HT1080 (cell line): ENCODE measurements at regions not wholly inside any gene's neighbourhood (a gene's known extent, or its start where the extent isn't known, plus 50 kb on each side); places are given as distances from the start of the nearest gene placed in this dataset.

Experiments
- DNase-seq: peaks from one replicate; pipeline ENCODE4 v3.0.0-alpha.2; 2015; ENCODE audit warnings: low read depth

- DNase-seq: no peak
These were observed 401.3 kb downstream of the ENC1 start for GRCh38 chr5:74239261-74239660.

DNA sequence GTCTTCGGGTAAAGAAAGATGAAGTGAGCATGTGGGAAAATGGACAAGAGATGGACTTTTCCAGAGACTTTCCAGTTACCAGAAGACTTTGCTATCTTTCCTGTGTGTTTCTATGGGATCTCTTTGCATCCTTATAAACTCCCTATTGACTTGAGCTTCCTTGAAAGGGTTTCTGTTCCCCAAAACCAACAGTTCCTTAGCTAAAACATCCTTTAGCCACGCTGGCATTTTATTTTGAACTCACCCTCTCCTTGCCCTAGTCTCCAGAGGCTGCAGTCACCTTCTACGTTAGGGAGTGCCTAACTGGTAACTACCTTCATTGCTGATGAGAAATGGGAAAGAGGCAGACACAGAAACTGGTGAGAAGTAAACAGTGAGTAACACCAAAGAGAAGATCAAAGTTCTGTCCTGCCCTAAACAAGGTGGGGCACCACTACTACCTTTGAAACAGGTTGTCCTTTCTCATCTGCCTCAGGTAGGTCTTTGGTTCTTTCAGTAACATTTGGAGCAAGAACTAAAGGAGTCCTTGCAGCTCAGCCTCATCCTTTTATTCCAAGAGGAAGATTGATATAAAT lies 402.9 kb downstream of the ENC1 start:
- no peak for DNase-seq

DNA sequence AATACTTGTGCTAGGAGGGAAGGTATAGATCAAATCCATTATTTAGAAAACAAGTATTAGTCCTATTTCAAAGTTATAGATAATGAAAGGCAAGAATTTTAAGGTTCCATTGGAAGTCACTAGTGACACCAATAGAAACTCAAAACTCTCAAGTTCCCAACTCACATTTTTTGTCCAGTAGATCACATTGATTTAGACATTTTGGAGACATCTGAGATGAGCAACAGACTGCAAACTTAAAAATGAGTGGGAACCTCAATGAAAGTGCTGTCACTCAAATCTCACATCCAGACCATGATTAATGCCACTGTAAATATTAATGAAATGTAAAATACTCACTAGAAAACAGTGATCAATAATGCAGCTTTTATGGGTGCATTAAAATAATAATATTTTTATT lies 405.0 kb downstream of the ENC1 start:
- no peak for DNase-seq

- DNase-seq: peak; percentile 77
These were observed 407.0 kb downstream of the ENC1 start for GRCh38 chr5:74233571-74233970.

GRCh38 chr5:74233091-74233490 lies 407.4 kb downstream of the ENC1 start:
- DNase-seq: no peak

DNA sequence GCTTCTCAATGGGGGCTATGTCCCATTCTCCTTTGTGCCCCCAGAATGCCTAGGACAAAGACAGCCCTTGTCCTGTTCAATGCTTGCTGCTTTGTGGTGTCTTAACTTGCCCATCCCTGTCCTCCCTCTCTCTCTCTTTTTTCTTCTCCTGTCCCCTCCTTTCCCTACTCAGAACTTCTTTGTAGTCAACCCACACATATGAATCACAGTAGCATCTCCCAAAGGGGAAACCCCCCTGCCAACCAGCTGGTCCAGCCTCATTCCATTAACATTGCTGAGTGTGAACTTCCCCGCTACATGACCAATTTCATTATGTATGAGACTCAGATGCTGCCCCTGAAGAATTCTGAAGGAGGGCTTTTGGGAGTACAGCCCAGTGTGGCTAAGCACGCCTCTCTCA lies 408.3 kb downstream of the ENC1 start:
- DNase-seq: peak; percentile 83

DNA sequence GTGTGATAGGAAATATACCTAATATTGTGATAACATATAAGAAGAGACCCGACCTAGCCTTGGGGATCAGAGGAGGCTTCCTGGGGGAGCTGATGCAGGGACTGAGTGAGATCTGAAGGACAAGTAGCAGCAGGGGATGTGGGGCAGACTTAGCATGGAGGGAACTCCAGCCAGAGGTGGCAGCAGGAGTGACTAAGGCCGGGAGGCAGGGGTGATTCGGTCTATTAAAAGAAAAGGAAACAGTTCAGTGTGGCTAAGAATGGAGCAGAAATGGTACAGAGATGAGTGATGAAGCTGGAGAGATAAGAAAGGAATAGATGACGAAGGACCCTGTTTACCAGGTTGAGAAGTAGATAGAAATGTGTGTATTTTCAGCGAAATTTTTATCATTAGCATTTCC lies 408.8 kb downstream of the ENC1 start:
- peak; percentile 60 for DNase-seq

- DNase-seq: no peak
These were observed 413.6 kb downstream of the ENC1 start for GRCh38 chr5:74226716-74227485.

GRCh38 chr5:74225587-74225986 lies 414.9 kb downstream of the ENC1 start:
- no peak for DNase-seq

GRCh38 chr5:74224331-74224730 lies 416.2 kb downstream of the ENC1 start:
- no peak for DNase-seq

DNA sequence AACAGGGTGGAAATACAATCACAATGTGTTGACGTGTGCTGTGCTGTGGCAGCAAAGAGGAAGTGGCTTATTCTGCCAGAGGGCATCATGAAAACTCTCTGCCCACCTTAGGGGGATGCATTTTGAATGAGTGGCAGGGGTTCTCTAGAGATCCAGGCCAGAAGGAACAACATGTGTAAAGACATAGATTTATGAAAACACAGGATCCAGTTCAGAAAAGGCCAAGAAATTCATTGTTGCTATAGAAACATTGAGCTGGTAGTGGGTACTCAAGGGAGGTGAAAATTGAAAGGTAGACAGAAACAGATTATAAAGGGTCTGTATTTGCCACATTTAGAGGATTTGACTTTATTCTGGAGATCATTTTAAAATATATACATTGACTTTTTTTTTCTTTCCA lies 417.7 kb downstream of the ENC1 start:
- no peak for DNase-seq

DNA sequence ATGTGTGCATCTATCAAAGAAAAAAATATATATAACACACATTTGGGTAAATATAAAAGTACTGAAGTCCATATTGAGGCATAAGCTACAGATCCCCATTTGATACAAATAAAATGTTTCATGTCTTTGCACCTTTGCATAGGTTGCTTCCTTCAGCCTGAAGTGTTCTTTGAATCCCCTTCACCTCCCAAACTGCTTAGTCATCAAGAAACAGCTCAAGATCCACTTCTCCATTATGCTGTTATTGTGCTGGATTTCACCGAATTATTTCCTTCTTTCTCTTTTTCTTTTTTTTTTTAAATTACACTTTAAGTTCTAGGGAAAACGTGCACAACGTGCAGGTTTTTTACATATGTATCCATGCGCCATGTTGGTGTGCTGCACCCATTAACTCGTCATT lies 419.1 kb downstream of the ENC1 start:
- DNase-seq: no peak

DNA sequence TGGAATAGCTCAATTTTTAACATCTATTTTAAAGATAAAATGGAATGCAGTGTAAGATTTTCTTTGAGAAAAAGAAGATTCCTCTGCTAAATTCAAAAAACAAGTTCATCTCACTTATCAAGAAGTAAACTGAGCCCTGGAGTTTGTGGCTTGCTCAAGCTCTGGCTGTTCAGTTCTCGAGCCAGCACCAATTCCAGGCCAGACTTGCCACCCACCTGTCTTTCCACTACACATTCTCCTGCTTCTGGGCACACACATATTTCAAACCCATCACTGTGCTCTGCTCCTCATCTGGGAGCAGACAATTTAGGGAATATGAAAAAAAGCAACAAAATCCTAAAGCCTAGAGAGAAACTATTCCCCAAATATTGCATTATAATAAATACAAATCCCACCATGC lies 424.5 kb downstream of the ENC1 start:
- no peak for DNase-seq

- DNase-seq: peak; percentile 55
These were observed 428.2 kb downstream of the ENC1 start for GRCh38 chr5:74212336-74212735.

DNA sequence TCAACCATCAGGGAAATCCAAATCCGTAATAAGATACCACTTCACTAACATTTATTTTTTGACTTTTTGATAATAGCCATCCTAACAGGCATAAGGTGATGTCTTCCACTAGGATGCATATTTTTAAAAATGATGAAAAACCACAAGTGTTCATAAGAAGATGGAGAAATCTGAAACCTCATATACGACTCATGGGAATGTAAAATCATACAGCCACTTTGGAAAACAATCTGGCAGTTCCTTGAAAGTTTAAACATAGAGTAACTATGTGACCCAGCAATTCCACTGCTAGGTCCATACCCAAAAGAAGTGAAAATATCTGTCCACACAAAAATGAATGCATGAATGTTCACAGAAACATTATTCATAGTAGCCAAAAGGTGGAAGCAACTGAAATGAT lies 431.0 kb downstream of the ENC1 start:
- peak; percentile 34 for DNase-seq

DNA sequence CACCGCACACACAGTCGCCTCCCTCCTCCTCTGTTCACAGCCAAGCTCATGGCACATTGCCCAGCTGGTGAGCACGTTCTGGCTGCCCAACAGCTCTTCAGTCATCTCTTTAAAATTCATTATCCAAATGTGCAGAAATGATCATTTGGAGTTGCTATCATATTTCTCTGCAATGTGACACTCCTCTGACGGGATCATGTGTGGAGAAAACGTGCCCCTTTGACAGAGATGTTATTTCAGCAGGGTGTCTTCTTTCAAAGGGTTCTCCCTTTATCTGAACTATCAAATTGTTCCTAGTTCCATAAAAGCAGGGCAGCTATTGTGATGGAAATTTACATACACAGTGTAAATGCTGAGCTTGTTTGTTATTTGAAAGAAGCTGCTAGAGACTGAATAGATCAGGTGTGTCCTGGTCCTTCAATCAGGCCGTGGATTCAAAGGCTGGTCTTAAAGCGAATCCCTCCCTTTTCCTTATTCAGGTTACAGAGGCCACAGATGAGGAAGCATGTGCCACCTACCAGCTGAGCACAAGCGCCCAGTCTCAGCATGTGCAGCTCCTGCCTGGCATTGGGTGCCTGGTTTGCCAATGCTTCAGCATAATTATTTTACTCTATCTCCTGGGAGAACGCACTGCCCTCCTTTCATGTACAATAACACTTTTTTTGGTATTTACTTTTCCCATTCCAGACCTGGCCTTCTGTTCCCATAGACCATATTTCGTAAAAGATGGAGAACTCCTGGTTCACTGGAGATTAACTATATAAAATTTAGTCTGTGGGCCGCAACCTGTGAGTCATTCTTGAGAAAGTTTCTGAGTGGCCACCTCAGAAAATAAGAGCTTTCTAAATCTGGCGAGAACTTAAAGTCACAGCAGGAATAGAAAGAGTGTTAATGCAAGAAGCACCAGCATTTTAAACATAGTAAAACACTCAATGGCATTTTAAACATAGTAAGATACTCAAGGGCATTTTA lies 433.7 kb downstream of the ENC1 start:
- peak; percentile 82 for DNase-seq

DNA sequence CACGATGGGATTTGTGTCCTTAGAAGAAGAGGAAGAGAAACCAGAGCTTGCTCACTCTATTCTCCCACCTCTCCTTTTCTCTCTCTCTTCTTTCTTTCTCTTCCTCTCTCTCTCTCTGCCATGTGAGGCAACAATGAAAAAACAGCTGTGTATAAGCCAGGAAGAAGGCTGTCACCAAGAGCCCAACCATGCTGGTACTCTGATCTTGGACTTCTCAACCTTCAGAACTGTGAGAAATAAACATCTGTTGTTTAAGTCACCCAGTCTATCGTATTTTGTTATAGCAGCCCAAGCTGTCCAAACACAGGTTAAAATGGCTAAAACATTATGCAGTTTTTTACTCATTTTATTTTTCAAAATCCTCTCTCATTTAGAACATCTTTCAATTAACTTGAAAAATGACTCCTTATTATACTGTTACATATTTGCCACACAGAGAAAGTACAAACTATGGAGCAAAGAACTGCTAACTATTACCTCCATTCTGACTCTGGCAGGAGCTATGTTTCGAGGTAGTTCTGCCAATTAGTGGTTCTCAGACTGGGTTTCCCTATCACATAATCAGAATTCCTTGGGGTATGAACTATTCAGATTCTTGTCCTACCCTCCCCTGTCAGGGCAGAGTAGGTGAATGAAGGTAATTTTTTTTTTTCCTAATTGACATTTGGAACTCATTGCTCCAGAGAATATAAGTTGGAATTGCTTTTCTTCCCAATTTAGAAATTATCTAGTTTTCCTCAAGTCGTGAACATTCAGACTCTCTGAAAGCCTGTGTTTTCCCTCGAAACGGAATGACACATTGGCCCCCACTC lies 434.6 kb downstream of the ENC1 start:
- DNase-seq: no peak

- DNase-seq: peak; percentile 92
These were observed 439.0 kb downstream of the ENC1 start for GRCh38 chr5:74201334-74202081.

GRCh38 chr5:74200560-74200959 lies 440.0 kb downstream of the ENC1 start:
- peak; percentile 30 for DNase-seq

DNA sequence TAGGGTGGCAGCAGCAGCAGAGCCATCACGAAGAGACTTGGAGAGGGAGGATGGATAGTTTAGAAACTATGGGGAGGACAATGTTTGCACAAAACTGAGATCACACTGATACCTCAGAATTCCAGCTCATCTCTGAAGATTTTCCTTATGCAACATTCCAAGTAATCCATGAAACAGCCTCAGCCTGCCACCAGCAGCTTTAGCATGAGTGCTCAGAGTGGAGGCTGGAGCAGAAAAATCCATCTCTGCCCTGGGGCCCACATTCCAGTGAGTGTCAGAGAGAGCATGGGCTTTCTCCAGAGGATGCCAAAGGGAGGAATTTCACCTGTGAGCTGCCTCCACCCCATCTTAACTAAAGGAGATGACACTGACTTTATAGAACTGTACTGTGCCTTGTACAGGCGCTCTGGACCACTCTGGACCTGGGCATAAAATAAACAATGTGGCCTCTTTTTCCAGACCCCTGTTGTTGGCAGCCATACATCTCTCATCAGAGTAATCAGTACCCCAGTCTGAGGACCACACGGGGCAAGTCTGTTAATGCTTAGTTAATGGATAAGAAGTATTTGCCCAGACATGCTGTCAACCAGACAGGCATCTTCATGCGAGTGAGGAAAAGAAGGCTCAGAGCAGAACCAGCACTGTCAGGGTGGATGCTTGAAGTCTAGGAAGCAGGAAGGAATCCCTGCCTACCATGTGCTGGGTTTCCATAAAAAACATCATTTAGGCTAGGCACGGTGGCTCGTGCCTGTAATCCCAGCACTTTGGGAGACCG lies 440.9 kb downstream of the ENC1 start:
- peak; percentile 21 for DNase-seq
